HEK293 (cell line): ENCODE measurements at regions not wholly inside any gene's neighbourhood (a gene's known extent, or its start where the extent isn't known, plus 50 kb on each side); places are given as distances from the start of the nearest gene placed in this dataset.

Source experiments
- CTCF ChIA-PET: fragments of 350-600 bp; formaldehyde crosslinking; extraction: SDS; loops from one replicate; lab custom pipeline; 2021; ENCODE audit warnings: antibody characterized with exemption; lab: Yijun Ruan, JAX
- POLR2A ChIA-PET: fragments of 300-600 bp; formaldehyde crosslinking; extraction: SDS; loops from one replicate; lab custom pipeline; 2020; ENCODE audit warnings: antibody characterized with exemption, inconsistent platforms; lab: Yijun Ruan, JAX
- H3K27ac ChIP-seq: fragments of 200-500 bp; sonication (Bioruptor generic); 2 replicates; pipeline ENCODE4 v1.5.1; 2014; ENCODE audit warnings: low read depth, low read length, control low read depth, inconsistent platforms; ENCODE audit errors: extremely low read depth
- H3K36me3 ChIP-seq, 2 experiments: fragments of 200-500 bp in 1 of 2; sonication (Bioruptor generic) in 1 of 2; 1 replicate in 1 of 2; 2 replicates in 1 of 2; pipeline ENCODE4 v1.5.1; 2014 to 2017; ENCODE audit warnings: inconsistent platforms in 2 of 2, low read length in 2 of 2; ENCODE audit not compliant: control insufficient read depth in 2 of 2, insufficient read depth in 1 of 2
- H3K4me1 ChIP-seq: fragments of 200-500 bp; sonication (Bioruptor generic); 2 replicates; pipeline ENCODE4 v1.5.1; 2014; ENCODE audit warnings: mild to moderate bottlenecking, low read length, inconsistent platforms; ENCODE audit not compliant: control insufficient read depth, insufficient read depth
- H3K4me3 ChIP-seq: 2 replicates; pipeline ENCODE4 v1.5.1; 2011; ENCODE audit warnings: low read depth, mild to moderate bottlenecking, control low read depth, low read length, moderate library complexity
- H3K9me3 ChIP-seq: fragments of 200-500 bp; sonication (Bioruptor generic); 2 replicates; pipeline ENCODE4 v1.5.1; 2014; ENCODE audit warnings: low read depth, low read length, inconsistent platforms; ENCODE audit not compliant: control insufficient read depth, insufficient read depth
- CTCF ChIP-seq: fragments of 450-650 bp; formaldehyde crosslinking; IDR thresholded peaks from 2 replicates; pipeline ENCODE4 v1.5.1; 2016; ENCODE audit warnings: missing biosample characterization, missing genetic modification characterization
- PRDM2 ChIP-seq: fragments of 450-650 bp; formaldehyde crosslinking; IDR thresholded peaks from 2 replicates; pipeline ENCODE4 v1.5.1; 2016; ENCODE audit warnings: missing biosample characterization, missing genetic modification characterization, borderline replicate concordance
- SALL2 ChIP-seq: fragments of 450-650 bp; formaldehyde crosslinking; IDR thresholded peaks from 2 replicates; pipeline ENCODE4 v1.5.0; 2017; ENCODE audit warnings: missing biosample characterization, mild to moderate bottlenecking, missing genetic modification characterization, borderline replicate concordance
- ZNF19 ChIP-seq: fragments of 450-650 bp; formaldehyde crosslinking; IDR thresholded peaks from 2 replicates; pipeline ENCODE4; 2016; ENCODE audit warnings: missing biosample characterization, missing genetic modification characterization, low read depth
- ZNF366 ChIP-seq: fragments of 450-650 bp; formaldehyde crosslinking; conservative IDR thresholded peaks from 2 replicates; pipeline ENCODE4 v1.5.1; 2016; ENCODE audit warnings: missing biosample characterization, missing genetic modification characterization
- ZNF654 ChIP-seq: fragments of 450-650 bp; formaldehyde crosslinking; IDR thresholded peaks from 2 replicates; pipeline ENCODE4 v1.5.1; 2016; ENCODE audit warnings: low read depth, missing biosample characterization, missing genetic modification characterization
- ZNF837 ChIP-seq: fragments of 450-650 bp; formaldehyde crosslinking; IDR thresholded peaks from 2 replicates; pipeline ENCODE4 v1.5.1; 2016; ENCODE audit warnings: missing biosample characterization, missing genetic modification characterization
- TF ChIP-seq, protein P1 (sequence below): fragments of 450-650 bp; formaldehyde crosslinking; IDR thresholded peaks from 2 replicates; pipeline ENCODE4 v1.5.1; 2017; ENCODE audit warnings: missing biosample characterization, missing genetic modification characterization
- TF ChIP-seq, protein P2 (sequence below): fragments of 450-650 bp; IDR thresholded peaks from 2 replicates; pipeline ENCODE4 v1.5.1; 2018; ENCODE audit warnings: missing biosample characterization, missing genetic modification characterization
- TF ChIP-seq, protein P3 (sequence below): fragments of 450-650 bp; formaldehyde crosslinking; IDR thresholded peaks from 2 replicates; pipeline ENCODE4 v1.5.1; 2016; ENCODE audit warnings: missing biosample characterization, missing genetic modification characterization

DNA sequence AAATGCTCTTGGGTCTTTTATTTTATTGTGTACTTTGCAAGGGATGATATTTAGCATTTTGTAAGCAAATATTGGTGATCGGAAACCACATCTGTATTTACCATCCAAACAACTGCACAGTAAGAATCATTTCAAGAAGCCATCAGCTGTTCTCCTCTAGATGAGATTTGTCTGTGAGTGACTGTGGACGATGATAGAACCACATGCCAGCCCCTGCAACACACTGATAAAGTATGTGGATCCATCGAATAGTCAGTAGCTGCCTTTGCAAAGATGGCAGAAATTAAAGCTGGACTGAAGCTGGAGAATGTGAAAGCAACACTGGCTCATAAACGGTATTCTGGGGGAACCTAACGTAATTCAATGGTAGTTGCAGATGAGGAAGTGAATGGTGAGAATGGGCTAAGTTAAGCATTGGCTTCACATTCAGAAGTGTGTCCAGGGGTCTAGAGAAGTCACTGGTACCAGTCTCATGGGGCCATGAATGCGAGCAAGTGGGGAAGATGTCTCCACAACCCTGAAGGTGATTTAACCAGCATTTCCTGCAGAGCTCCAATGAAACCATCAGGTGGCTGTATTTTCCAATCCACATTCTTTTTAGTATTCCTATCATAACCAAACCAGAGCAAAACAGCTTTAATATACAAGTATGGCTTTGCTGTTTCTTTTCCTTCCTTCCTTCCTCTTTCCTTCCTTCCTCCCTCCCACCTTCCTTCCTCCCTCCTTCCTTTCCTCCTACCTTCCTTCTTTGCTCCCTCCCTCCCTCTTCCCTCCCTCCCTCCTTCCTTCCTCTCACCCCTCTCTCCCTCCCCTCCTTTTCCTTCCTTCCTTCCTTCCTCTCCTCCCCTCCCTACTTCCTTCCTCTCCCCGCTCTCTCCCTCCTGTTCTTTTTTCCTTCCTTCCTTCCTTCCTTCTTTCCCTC, 169.4 kb downstream of the ABCA8 start:
- POLR2A ChIA-PET, result no interaction called here
- H3K27ac ChIP-seq, result no peak overlapping the region
- H3K4me3 ChIP-seq, result no peak overlapping the region
- CTCF ChIA-PET, result interaction anchor here (0.6 to 1.4 kb wide), 3 partner anchors 125 to 461 kb away, joined by 3 to 5 read pairs (median 4); no protein-coding TSS in a partner anchor
- TF ChIP-seq, protein P1, sequence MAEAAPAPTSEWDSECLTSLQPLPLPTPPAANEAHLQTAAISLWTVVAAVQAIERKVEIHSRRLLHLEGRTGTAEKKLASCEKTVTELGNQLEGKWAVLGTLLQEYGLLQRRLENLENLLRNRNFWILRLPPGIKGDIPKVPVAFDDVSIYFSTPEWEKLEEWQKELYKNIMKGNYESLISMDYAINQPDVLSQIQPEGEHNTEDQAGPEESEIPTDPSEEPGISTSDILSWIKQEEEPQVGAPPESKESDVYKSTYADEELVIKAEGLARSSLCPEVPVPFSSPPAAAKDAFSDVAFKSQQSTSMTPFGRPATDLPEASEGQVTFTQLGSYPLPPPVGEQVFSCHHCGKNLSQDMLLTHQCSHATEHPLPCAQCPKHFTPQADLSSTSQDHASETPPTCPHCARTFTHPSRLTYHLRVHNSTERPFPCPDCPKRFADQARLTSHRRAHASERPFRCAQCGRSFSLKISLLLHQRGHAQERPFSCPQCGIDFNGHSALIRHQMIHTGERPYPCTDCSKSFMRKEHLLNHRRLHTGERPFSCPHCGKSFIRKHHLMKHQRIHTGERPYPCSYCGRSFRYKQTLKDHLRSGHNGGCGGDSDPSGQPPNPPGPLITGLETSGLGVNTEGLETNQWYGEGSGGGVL (tag by site-specific recombination), result 0 out of 2 replicates have a peak, but pooled peaks have one; percentile 23
- TF ChIP-seq ZNF366 (tag by site-specific recombination) (peak; percentile 87), ZNF654 (0 out of 2 replicates have a peak, but pooled peaks have one; percentile 10), PRDM2 (tag by site-specific recombination) (no peak), CTCF (tag by site-specific recombination) (no peak)
- H3K4me1 ChIP-seq, result no peaks in the 10 kb centered on the region
- H3K9me3 ChIP-seq, result no peaks in the 10 kb centered on the region
- no peaks in the 10 kb centered on the region for H3K36me3 ChIP-seq

- Histone ChIP-seq H3K9me3 (no peaks in the 10 kb centered on the region), H3K27ac (no peak overlapping the region), H3K36me3 (no peaks in the 10 kb centered on the region), H3K4me1 (no peaks in the 10 kb centered on the region), H3K4me3 (no peak overlapping the region)
- TF ChIP-seq, protein P2, sequence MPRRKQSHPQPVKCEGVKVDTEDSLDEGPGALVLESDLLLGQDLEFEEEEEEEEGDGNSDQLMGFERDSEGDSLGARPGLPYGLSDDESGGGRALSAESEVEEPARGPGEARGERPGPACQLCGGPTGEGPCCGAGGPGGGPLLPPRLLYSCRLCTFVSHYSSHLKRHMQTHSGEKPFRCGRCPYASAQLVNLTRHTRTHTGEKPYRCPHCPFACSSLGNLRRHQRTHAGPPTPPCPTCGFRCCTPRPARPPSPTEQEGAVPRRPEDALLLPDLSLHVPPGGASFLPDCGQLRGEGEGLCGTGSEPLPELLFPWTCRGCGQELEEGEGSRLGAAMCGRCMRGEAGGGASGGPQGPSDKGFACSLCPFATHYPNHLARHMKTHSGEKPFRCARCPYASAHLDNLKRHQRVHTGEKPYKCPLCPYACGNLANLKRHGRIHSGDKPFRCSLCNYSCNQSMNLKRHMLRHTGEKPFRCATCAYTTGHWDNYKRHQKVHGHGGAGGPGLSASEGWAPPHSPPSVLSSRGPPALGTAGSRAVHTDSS (tag by site-specific recombination), result no peak
- TF ChIP-seq ZNF19 (tag by site-specific recombination) (no peak), SALL2 (tag by site-specific recombination) (no peak), ZNF837 (tag by site-specific recombination) (no peak)
- TF ChIP-seq, protein P1 (tag by site-specific recombination), result no peak
- TF ChIP-seq, protein P3, sequence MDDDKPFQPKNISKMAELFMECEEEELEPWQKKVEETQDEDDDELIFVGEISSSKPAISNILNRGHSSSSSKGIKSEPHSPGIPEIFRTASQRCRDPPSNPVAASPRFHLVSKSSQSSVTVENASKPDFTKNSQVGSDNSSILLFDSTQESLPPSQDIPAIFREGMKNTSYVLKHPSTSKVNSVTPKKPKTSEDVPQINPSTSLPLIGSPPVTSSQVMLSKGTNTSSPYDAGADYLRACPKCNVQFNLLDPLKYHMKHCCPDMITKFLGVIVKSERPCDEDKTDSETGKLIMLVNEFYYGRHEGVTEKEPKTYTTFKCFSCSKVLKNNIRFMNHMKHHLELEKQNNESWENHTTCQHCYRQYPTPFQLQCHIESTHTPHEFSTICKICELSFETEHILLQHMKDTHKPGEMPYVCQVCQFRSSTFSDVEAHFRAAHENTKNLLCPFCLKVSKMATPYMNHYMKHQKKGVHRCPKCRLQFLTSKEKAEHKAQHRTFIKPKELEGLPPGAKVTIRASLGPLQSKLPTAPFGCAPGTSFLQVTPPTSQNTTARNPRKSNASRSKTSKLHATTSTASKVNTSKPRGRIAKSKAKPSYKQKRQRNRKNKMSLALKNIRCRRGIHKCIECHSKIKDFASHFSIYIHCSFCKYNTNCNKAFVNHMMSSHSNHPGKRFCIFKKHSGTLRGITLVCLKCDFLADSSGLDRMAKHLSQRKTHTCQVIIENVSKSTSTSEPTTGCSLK, result no peak
- CTCF ChIA-PET, result interaction anchor here (0.5 to 1.4 kb wide), 3 partner anchors 10 to 463 kb away, joined by 3 to 5 read pairs (median 3); no protein-coding TSS in a partner anchor
- POLR2A ChIA-PET, result no interaction called here
Observed at GRCh38 chr17:68784431-68784830, 170.8 kb downstream of the ABCA8 start.
